A204.1 (cell line): ENCODE measurements at regions not wholly inside any gene's neighbourhood (a gene's known extent, or its start where the extent isn't known, plus 50 kb on each side); places are given as distances from the start of the nearest gene placed in this dataset.
"Not testable (repeated sequence)": the region's sequence is repeated elsewhere in the genome, so short reads cannot be mapped to it uniquely, and the experiment has no call there.

ENCODE experiments used
- FAIRE-seq: peaks from 2 replicates; lab custom pipeline; 2012; peaks lifted over from hg19 to GRCh38; lab: Jason Lieb, UNC

- FAIRE-seq = no peak
These were observed 75.4 kb upstream of the VPREB1 start for GRCh38 chr22:22168941-22169867.

DNA sequence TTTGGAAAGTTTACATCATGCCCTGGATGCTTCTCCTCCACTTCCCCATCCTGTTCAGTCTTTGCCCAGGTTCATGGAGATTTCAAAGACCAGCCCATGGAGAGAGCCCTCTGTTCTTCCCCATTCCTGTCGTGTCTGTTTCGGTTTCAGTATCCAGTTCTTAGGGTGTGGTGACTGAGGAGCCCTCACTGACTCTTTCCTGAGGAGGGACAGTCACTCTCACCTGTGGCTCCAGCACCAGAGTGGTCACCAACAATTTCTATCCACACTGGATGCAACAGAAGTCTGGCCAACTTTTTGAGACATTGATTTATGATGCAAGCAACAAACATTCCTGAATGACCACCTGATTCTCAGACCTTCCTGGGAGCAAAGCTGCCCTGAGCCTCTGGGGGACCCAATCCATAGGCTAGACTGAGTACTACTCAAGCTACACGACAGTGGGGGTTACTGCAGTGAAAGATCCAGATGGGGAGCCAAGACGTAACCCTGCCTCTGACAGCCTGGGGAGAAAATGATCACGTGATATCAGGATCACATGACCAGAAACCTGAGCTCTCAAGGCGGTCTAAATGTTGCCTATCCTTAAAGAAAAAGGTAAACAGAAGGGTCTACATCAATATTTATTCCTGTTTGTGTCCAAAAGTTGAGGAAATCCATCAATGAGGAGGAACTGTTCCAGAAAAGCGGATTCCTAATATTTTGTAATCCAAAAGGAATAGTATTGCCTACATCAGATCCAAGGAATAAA is 76.2 kb upstream of the VPREB1 start:
- FAIRE-seq = no peak

GRCh38 chr22:22167791-22168189 is 76.8 kb upstream of the VPREB1 start:
- FAIRE-seq = no peak

DNA sequence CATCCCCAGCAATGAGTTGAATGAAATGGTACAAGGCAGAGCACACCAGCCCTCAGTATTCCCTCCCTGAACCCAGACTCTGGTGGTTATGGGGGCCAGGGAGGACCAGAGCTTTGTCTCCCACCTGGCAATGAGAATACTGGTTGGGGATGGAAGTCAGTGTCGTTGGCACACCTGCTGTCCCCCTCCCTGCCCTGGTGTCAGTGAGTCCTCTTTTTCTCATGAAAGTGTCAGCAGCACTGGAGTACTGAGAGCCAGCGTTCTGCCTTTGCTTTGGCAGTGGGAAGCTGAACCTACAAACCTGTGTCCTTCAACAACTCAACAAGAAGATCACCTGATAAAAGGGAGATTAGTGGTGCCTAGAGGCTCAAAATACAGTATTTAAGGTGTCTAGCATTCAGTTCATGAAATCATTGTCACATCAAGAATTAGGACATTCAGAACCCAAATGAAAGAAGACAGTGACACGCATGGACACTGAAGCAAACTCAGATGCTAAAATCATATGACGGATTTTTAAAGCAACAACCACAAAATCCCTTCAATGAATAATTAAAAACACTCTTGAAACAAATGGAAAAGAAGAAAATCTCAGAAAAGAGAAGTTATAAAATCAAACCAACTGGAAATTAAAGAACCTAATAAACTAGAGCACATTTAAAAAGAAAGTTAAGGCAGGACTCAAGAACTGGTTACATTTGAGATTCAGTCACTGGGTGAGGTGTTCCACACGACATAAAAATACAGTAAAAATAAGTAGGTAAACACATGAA is 77.5 kb upstream of the VPREB1 start:
- no peak for FAIRE-seq

DNA sequence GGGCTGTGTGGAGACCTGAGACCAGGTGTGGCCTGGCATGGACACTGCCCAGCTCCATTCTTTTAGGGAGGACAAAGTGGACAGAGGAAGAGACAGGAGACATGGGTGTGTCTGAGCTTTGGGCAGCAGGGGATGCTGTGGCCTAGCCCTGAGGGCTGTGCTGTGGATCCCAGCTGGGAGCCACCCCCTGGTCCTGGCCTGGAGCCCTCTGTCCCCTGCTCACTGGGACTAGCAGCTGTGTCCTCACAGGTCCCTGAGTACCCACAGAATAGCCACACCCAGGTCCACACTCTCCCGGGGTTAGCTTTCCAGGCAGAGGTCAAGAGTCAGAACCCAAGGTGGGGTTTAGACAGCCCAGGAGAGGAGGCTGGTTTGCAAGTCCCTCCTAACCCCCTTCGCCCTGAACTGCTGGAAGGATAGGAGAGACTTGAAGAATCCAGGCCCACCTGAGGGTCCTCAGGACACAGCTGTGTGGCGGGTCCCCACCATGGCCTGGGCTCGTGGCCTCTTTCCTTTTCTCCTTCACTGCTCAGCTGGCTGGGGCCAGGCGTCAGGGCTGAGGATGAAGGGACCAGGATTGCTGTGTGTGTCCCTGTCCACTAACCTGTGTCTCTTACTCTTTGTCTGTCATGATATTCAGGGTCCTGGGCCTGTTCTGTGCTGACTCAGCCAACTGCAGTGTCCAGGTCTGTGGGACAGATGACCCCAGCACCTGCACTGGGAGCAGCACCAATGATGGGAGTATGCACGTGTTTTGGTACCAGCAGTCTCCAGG is 78.5 kb upstream of the VPREB1 start:
- FAIRE-seq = no peak

GRCh38 chr22:22164541-22165272 is 79.9 kb upstream of the VPREB1 start:
- FAIRE-seq = no peak

DNA sequence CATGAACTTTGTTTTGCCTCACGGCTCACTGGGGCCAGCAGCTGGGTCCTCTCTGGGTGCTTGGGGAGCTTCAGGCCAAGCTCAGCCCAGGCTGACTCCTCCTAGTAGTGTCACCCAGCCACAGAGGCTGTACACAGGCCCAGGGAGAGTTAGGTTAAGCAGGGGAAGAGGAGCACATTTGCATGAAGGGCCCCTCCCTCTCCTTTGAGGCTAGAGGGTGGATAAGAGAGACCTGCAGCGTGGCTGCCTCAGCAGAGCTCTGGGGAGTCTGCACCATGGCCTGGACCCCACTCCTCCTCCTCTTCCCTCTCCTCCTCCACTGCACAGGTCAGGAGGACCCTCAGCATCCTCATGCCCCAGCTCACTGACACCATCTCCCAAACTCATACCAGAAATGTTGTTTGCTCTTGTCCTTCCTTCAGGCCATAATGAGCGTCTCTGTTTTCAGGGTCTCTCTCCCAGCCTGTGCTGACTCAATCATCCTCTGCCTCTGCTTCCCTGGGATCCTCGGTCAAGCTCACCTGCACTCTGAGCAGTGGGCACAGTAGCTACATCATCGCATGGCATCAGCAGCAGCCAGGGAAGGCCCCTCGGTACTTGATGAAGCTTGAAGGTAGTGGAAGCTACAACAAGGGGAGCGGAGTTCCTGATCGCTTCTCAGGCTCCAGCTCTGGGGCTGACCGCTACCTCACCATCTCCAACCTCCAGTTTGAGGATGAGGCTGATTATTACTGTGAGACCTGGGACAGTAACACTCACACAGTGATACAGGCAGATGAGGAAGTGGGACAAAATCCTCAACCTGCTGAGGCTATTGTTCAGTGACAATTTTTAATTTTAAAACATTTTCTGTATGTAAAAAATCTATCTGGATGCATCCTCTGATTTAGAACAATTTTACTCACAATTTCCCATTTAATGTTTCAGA is 82.4 kb upstream of the VPREB1 start:
- no peak for FAIRE-seq

GRCh38 chr22:22160768-22161167 is 83.8 kb upstream of the VPREB1 start:
- FAIRE-seq = not testable (repeated sequence)

DNA sequence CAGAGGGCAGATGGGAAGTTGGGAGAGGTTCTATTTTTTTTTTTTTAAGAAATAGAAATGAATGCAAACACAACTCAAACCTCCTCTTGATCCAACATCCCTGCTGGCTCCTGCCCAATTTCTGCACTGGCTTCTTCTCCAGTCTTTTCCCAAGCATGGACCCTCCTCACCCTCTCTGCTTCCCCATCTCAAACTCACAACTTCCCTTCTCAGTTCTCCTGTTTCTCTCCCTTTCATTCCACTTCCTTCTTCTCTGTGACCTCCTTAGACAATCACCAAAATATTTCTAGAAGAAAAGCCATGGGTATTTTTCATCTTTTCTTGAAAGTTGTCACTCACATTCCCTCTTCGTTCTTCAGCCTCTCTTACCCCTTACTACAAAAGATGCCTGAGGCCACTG is 85.2 kb upstream of the VPREB1 start:
- no peak for FAIRE-seq

DNA sequence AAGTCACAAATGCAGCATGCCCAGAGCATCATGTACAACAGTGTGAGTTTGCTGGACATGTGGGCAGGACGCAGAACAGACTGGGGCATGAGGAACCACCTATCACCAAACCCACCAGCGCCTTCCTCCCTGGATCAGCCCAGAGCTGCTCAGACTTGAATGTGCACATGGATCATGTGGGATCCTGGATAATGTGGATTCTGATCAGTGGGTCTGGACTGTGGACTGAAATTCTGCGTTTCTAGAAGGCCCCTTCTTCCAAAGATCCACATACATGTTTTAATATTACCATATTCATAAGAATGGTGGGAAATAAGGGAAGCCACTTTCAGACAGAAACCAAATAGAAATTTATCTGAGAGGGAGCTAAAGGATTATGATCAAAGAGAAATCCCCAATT is 85.6 kb upstream of the VPREB1 start:
- no peak for FAIRE-seq

DNA sequence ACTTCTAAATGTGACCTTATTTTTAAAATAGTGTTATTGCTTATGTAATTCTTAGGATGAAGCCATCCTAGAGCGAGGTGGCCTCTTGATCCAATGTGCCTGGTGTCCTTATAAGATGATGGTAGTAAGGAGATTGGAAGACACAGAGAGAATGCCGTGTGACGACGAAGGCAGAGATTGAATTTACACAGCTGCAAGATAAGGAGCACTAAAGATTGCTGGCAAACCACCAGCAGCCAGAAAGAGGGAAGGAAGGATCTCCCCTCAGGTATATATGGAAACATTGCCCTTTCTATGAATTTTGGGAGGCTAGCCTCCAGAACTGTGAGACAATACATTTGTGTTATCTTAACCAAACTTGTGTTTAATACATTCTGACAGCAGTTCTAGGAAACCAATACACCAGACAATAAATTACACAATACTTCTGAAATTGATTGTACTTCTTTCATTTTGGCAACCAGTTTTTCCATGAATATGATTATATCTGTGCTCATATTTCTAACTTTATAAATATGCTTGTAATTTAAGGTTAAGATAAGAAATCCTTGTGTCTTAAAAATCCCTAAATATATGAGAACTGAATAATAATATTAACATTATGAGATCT is 86.3 kb upstream of the VPREB1 start:
- no peak for FAIRE-seq

DNA sequence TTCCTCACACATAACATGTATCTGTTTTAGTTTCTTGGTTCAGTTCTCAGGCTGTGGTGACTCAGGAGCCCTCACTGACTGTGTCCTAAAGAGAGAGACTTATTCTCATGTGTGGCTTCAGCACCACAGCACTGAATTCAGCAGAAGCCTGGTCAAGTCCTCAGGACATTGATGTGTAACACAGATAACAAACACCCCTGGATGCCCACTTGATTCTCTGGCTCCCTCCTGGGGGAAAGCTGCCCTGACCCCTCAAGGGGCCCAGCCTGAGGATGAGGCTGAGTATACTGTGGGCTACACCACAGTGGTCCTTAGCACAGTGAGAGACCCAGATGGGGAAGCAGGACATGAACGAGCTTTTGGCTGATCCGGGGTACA is 87.2 kb upstream of the VPREB1 start:
- no peak for FAIRE-seq

- no peak for FAIRE-seq
These were observed 87.8 kb upstream of the VPREB1 start for GRCh38 chr22:22156716-22157347.

- no peak for FAIRE-seq
These were observed 88.3 kb upstream of the VPREB1 start for GRCh38 chr22:22156348-22156715.

- no peak for FAIRE-seq
These were observed 89.0 kb upstream of the VPREB1 start for GRCh38 chr22:22155607-22156006.

DNA sequence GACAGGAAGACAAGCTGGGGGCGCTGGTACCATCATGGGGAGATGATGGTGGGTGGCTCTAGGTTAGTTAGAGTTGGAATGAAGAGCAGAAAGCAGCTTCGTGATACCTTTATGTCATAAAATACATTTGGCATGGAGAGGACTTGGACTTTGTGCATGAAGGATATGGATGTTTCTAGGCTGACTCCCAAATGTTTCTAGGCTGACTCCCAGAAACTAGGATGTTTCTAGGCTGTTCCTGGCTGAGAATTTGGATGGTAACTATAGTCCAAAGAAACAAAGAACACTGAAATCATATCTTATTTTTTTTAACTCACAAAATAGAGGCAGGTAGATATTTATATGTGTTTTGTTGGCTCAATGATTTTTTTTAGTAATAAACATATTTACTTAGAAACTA is 89.4 kb upstream of the VPREB1 start:
- FAIRE-seq = no peak

- FAIRE-seq = no peak
These were observed 90.5 kb upstream of the VPREB1 start for GRCh38 chr22:22154040-22154439.

DNA sequence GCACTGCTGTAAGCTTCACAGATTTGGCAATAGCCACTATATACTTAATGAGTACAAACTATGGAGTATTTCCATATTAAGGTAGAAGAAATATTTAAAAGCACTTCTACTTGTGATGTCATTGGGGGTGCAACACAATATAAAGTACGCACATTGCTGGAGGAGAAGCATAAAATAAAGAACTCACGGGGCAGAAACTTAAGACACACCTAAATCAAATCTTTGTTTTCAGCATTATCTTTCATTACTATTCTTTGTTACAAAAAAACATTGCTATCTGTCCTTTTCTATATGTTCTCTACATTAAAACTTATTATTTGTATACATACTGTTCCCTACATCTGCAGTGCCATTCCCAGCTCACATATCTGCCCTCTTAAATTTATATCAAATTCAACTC is 93.3 kb upstream of the VPREB1 start:
- FAIRE-seq = no peak

DNA sequence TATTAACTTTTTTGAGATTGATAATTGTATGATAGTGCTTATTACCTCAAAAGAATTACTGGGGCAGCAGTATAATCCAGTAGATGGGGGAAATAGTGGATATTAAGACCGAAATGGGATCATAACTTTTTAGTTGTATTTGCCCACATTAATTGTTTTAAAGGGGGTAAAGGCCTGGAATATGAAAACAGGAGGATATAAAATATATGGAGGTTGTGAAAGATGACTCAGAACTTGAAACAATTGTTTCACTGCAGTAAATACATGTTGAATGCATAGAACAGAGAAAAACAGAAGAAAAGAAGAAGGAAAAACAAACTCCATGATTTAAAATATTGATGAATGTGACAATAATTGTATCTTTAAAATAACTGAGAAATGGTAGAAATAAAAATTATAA is 94.1 kb upstream of the VPREB1 start:
- FAIRE-seq = no peak
